ENCODE measurements at regions not wholly inside any gene's neighbourhood (a gene's known extent, or its start where the extent isn't known, plus 50 kb on each side); places are given as distances from the start of the nearest gene placed in this dataset.
A peak's percentile ranks its signal among the peaks of the same experiment; 100 is the strongest.

- DNase-seq (ENCODE audit: low spot score), result no peak
These were observed 133.0 kb upstream of the PLCB4 start for GRCh38 chr20:8935878-8936277.

- DNase-seq (ENCODE audit: low spot score), result no peak
These were observed 130.4 kb upstream of the PLCB4 start for GRCh38 chr20:8938532-8938931.

- DNase-seq (ENCODE audit: low spot score), result no peak
These were observed 128.6 kb upstream of the PLCB4 start for GRCh38 chr20:8940326-8940725.

GRCh38 chr20:8943631-8944030 is 125.3 kb upstream of the PLCB4 start:
- no peak for DNase-seq (ENCODE audit: low spot score)

- DNase-seq (ENCODE audit: low spot score), result no peak
These were observed 122.6 kb upstream of the PLCB4 start for GRCh38 chr20:8946036-8946940.

- DNase-seq (ENCODE audit: low spot score), result no peak
These were observed 120.4 kb upstream of the PLCB4 start for GRCh38 chr20:8948442-8949020.

- no peak for DNase-seq (ENCODE audit: low spot score)
These were observed 117.7 kb upstream of the PLCB4 start for GRCh38 chr20:8951164-8951563.

GRCh38 chr20:8952721-8953120 is 116.2 kb upstream of the PLCB4 start:
- DNase-seq (ENCODE audit: low spot score), result no peak

- DNase-seq (ENCODE audit: low spot score), result no peak
These were observed 115.6 kb upstream of the PLCB4 start for GRCh38 chr20:8953300-8953699.

- no peak for DNase-seq (ENCODE audit: low spot score)
These were observed 108.6 kb upstream of the PLCB4 start for GRCh38 chr20:8960241-8960640.

GRCh38 chr20:8963330-8963729 is 105.6 kb upstream of the PLCB4 start:
- no peak for DNase-seq (ENCODE audit: low spot score)

GRCh38 chr20:8964959-8965562 is 103.8 kb upstream of the PLCB4 start:
- peak; percentile 40 for DNase-seq (ENCODE audit: low spot score)

- no peak for DNase-seq (ENCODE audit: low spot score)
These were observed 101.1 kb upstream of the PLCB4 start for GRCh38 chr20:8967641-8968245.

- no peak for DNase-seq (ENCODE audit: low spot score)
These were observed 99.7 kb upstream of the PLCB4 start for GRCh38 chr20:8969146-8969583.

GRCh38 chr20:8971669-8972316 is 97.1 kb upstream of the PLCB4 start:
- DNase-seq (ENCODE audit: low spot score), result no peak

GRCh38 chr20:8972963-8973705 is 95.8 kb upstream of the PLCB4 start:
- peak; percentile 5 for DNase-seq (ENCODE audit: low spot score)

- DNase-seq (ENCODE audit: low spot score), result no peak
These were observed 94.7 kb upstream of the PLCB4 start for GRCh38 chr20:8974009-8974708.

- no peak for DNase-seq (ENCODE audit: low spot score)
These were observed 87.4 kb upstream of the PLCB4 start for GRCh38 chr20:8981482-8981881.

GRCh38 chr20:8983478-8984345 is 85.2 kb upstream of the PLCB4 start:
- no peak for DNase-seq (ENCODE audit: low spot score)

GRCh38 chr20:8986631-8987030 is 82.3 kb upstream of the PLCB4 start:
- DNase-seq (ENCODE audit: low spot score), result no peak

Measured in kidney capillary endothelial cell (primary cell).